Stimulated activated CD4-positive, alpha-beta T cell treated with anti-CD3 and anti-CD28 coated beads, Interleukin-1b, Interleukin-23, amount 100 ng/mL, for 24 hours (primary cell): ENCODE measurements at regions not wholly inside any gene's neighbourhood (a gene's known extent, or its start where the extent isn't known, plus 50 kb on each side); places are given as distances from the start of the nearest gene placed in this dataset.

ENCODE experiments used
- DNase-seq, 4 experiments: peaks; one replicate each; pipeline ENCODE4 v3.0.0-alpha.2; 2020; ENCODE audit warnings: low read depth in 4 of 4, low spot score in 1 of 4

- no peak for DNase-seq
Measured at GRCh38 chr4:18934197-18934596, 912.6 kb upstream of the LCORL start.

DNA sequence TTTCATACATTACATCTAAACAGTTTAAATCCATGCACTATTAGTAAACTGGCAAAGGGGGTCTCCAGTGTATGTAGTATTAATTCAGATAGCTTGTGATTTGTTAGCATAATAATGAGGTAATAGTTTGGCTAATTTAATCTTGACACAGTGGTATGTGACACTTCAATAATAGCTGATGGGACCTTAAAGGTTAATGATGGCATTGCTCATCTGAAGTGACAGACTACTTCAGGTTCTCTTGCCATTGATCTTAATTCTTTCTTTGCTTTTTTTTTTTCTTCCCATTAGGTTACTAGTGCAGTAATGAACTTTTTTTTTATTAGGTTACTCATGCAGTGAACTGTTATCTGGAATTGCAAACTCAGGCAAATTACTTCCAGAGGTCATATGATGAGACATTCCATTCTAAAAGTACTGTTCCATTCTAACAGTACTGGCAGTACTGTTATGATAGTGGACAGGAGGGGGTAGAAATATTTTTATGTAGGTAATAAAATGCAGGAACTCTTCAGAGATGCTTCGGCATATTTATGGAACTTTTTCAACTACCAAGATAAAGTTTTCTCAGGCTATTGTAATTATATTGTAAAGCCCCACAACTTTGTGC, 911.3 kb upstream of the LCORL start:
- DNase-seq = no peak

GRCh38 chr4:18931643-18932377, 910.3 kb upstream of the LCORL start:
- no peak for DNase-seq

DNA sequence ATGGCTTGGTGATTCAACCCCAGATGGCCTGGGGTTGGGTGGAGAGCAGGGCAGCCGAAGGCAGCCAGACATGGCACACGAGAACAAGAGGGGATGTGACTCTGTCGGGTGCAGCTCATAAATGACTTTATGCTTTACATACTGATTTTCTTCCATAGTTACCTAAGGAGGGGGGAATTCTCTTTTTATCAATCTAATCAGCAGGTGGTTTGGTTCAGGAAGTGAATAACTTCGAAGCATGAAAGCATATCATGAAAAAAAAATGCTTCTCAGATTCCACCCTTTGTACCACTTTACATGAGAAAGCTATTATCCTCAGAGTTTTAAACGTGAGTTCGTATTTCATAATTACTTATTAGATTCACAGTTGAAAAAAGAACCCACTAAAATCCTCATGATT, 908.9 kb upstream of the LCORL start:
- no peak for DNase-seq

DNA sequence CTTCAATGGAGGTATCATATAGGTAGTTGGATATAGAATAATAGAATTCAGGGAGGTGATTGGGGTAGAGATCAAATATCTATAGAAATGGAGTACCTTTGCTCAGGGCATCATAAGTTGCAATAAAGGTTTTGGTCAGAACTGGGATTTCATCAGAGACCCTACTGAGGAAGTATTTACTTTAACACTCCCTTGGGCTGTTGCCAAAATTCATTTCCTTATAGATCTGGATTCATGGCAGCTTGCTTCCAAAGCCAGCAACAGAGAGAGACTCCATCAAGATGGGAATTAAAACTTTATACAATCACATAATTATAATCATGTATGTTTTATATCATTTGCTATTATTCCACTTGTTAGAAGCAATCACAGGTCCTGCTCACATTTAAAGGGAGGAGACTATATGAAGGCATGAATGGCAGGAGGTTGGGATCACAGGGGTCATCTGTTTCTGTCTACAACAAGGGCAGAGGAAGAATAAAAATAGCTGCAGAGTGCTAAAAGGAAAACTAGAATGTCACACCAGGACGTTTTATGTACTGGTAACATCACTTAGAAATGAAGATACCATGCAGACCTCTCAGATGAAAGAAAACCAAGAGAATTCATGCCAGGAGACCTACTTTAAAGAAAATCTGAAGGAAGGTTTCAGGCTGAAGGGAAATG, 902.1 kb upstream of the LCORL start:
- DNase-seq = no peak

- no peak for DNase-seq
Measured at GRCh38 chr4:18917689-18918088, 896.1 kb upstream of the LCORL start.

DNA sequence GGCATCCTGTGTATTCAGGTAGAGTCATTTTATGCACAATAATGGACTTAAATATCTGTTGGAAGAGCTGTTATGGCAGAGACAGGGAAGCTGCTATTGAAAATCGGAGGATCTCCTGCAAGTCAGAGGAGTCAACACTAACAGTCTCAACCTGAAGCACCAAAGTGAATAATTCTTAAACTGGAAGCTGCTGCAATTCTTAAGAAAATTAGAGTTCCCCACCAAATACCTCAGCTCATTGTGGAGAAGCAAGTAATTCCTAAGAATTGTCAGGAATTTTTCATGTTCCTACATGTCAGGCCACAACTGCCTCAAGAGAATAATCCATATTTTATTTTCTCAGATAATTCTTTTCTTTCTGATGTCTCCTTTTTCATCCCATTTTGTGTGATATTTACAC, 892.6 kb upstream of the LCORL start:
- DNase-seq = no peak

DNA sequence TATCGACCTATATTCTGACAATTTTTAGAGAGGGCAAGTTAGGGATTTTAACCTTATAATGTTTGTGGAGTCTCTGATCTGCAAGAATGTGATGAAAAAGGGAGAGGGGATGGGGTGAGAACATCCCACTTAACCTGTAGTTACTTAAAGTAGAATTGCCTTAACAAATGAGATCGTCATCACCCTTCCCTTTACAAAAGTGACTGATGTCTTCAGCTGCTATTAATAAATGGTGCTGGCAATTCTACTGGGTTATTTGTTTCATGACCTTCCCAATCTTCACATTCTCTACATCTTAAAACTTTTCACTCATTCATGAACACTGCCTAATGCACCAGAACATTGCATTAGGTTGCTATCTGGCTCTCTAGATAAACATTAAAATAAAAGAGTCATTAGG, 873.4 kb upstream of the LCORL start:
- no peak for DNase-seq

GRCh38 chr4:18882468-18882867, 860.9 kb upstream of the LCORL start:
- no peak for DNase-seq

DNA sequence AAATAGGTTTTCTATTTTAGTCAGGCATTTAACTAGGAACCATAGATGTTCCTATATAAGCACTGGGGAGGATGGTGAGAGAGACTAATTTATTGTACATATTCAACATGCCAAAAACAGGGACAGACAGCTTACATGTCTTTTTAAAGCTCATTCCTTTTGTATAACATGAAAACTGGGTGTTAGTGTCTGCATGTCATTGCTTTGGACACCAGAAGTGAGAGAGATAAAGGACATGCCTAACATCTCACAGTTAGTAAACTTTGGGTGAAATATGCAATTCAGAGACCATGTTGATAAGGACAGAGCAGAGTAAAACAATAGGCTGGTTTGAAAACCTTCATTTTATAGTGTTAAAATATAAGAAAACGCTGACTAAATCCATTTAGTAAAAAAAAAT, 860.0 kb upstream of the LCORL start:
- no peak for DNase-seq

- DNase-seq = no peak
Measured at GRCh38 chr4:18880871-18881270, 859.3 kb upstream of the LCORL start.

DNA sequence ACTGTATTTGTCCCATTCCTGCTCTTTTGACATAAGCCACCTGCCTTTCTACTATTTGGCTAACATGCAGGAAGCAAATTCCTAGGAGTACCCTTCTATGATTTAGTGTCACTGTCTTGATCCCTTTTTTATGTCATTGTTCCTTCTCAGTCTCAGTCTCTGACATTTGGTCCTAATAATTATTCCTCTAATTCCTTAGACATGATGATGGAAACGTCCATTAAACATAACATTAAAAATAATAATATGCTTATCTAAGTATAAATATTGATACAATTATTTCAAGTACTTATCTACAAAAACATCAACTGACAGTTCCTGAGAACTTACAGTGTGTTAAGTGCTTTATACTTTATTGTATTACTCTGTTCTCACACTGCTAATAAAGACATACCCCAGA, 857.0 kb upstream of the LCORL start:
- DNase-seq = no peak

- DNase-seq = no peak
Measured at GRCh38 chr4:18869166-18869565, 847.6 kb upstream of the LCORL start.

GRCh38 chr4:18860836-18861530, 839.4 kb upstream of the LCORL start:
- DNase-seq = no peak

DNA sequence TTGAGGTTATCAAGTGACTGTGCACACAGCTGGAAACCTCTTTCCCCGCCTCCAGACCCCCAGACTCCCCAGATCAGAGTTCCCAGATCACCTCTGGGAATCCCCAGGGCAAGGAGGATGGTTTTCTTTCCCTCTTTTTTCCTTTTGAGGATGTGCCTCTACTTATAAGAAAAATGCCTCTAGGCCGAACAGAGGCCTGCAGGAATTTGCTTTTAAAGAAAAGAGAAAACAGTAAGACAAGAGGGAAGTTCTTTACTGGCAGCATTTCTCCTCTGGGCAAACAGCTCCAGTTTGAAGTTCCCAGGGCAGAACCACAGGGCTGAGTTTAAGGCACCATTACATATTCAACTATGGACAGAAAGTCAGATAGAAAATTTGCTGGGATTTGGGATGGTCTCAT, 837.9 kb upstream of the LCORL start:
- DNase-seq = no peak

- DNase-seq = no peak
Measured at GRCh38 chr4:18858229-18858922, 836.8 kb upstream of the LCORL start.

GRCh38 chr4:18850867-18851266, 829.3 kb upstream of the LCORL start:
- DNase-seq = no peak

- DNase-seq = no peak
Measured at GRCh38 chr4:18847249-18847890, 825.8 kb upstream of the LCORL start.

GRCh38 chr4:18846313-18846712, 824.8 kb upstream of the LCORL start:
- no peak for DNase-seq

DNA sequence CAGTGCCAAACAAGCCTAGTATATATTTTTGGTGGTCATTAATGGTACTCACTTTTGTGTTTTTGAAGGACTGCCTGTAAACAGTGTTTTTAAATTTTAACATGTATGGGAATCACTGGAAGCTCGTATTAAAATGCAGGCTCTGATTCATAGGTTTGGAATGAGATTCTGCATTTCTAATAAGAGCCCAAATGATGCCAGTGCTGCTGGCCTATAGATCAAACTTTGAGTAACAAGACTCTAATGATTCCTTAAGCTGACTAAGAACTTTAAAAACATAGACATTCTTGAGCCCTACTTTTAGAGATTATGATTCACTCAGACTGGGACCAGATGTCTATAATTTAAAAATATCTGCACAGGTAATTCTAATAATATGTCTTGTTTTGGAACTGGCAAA, 823.2 kb upstream of the LCORL start:
- DNase-seq = no peak

DNA sequence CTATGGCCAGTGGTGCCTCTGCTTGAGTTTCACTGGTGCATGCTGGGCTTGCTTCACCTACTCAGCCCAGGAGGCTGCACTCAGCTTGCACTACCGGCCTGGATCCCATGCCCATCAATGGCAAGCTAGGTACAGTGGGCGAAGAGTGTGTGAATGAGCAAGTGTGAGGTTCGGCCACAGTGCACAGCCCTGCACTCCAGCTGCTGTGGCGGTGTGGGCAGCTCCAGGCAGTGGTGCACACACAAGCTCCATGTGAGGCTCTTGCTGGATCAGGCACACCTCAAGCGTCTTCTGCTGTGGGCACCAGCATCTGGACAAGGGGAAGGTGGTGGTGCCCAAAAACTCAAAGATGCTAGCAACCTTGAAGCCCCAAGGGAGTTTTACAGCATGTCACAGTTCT, 820.9 kb upstream of the LCORL start:
- no peak for DNase-seq
